Effector CD4-positive, alpha-beta T cell (primary cell): ENCODE measurements at regions not wholly inside any gene's neighbourhood (a gene's known extent, or its start where the extent isn't known, plus 50 kb on each side); places are given as distances from the start of the nearest gene placed in this dataset.
"Not testable (repeated sequence)": the region's sequence is repeated elsewhere in the genome, so short reads cannot be mapped to it uniquely, and the experiment has no call there.

Experiments used
- DNase-seq: peaks from one replicate; pipeline ENCODE4 v3.0.0-alpha.2; 2020

GRCh38 chr2:3035385-3036050 is 342.1 kb downstream of the EIPR1 start:
- no peak for DNase-seq

GRCh38 chr2:3034856-3035255 is 342.8 kb downstream of the EIPR1 start:
- DNase-seq, result no peak

GRCh38 chr2:3034396-3034795 is 343.2 kb downstream of the EIPR1 start:
- no peak for DNase-seq

GRCh38 chr2:3033315-3033714 is 344.3 kb downstream of the EIPR1 start:
- no peak for DNase-seq

- not testable (repeated sequence) for DNase-seq
Measured at GRCh38 chr2:3030791-3031190, 346.8 kb downstream of the EIPR1 start.

GRCh38 chr2:3025984-3026383 is 351.6 kb downstream of the EIPR1 start:
- DNase-seq, result no peak

GRCh38 chr2:3025261-3025660 is 352.4 kb downstream of the EIPR1 start:
- DNase-seq, result no peak

GRCh38 chr2:3024401-3024935 is 353.1 kb downstream of the EIPR1 start:
- DNase-seq, result no peak

- DNase-seq, result no peak
Measured at GRCh38 chr2:3023531-3023930, 354.1 kb downstream of the EIPR1 start.

- no peak for DNase-seq
Measured at GRCh38 chr2:3022841-3023372, 354.7 kb downstream of the EIPR1 start.

- no peak for DNase-seq
Measured at GRCh38 chr2:3021720-3022119, 355.9 kb downstream of the EIPR1 start.

- DNase-seq, result no peak
Measured at GRCh38 chr2:3010001-3010400, 367.6 kb downstream of the EIPR1 start.

GRCh38 chr2:3009483-3009882 is 368.1 kb downstream of the EIPR1 start:
- no peak for DNase-seq

GRCh38 chr2:3009005-3009404 is 368.6 kb downstream of the EIPR1 start:
- no peak for DNase-seq

- DNase-seq, result no peak
Measured at GRCh38 chr2:3008561-3008960, 369.1 kb downstream of the EIPR1 start.

- no peak for DNase-seq
Measured at GRCh38 chr2:3007135-3007534, 370.5 kb downstream of the EIPR1 start.

- no peak for DNase-seq
Measured at GRCh38 chr2:3005859-3006501, 371.6 kb downstream of the EIPR1 start.

GRCh38 chr2:3001615-3002560 is 375.7 kb downstream of the EIPR1 start:
- DNase-seq, result no peak

- DNase-seq, result no peak
Measured at GRCh38 chr2:3000968-3001367, 376.6 kb downstream of the EIPR1 start.

- DNase-seq, result no peak
Measured at GRCh38 chr2:3000125-3000524, 377.5 kb downstream of the EIPR1 start.

- DNase-seq, result no peak
Measured at GRCh38 chr2:2998971-2999370, 378.6 kb downstream of the EIPR1 start.

- DNase-seq, result no peak
Measured at GRCh38 chr2:2993172-2993692, 384.4 kb downstream of the EIPR1 start.

- DNase-seq, result no peak
Measured at GRCh38 chr2:2992634-2993033, 385.0 kb downstream of the EIPR1 start.
